HG02938 (cell line): ENCODE measurements at regions not wholly inside any gene's neighbourhood (a gene's known extent, or its start where the extent isn't known, plus 50 kb on each side); places are given as distances from the start of the nearest gene placed in this dataset.

Experiments used
- ATAC-seq: cut with Tn5 transposase; IDR thresholded peaks from one replicate; pipeline ENCODE4 v1.9.1; 2021; ENCODE audit warnings: mild to moderate bottlenecking, moderate library complexity; ENCODE audit not compliant: unreplicated experiment

GRCh38 chr9:86545090-86545489 lies 190.9 kb upstream of the TUT7 start:
- no peak for ATAC-seq

- no peak for ATAC-seq
Observed at GRCh38 chr9:86541014-86541570, 186.9 kb upstream of the TUT7 start.

GRCh38 chr9:86535406-86535915 lies 181.3 kb upstream of the TUT7 start:
- no peak for ATAC-seq

GRCh38 chr9:86534572-86535258 lies 180.5 kb upstream of the TUT7 start:
- no peak for ATAC-seq

- ATAC-seq: no peak
Observed at GRCh38 chr9:86531971-86532640, 177.9 kb upstream of the TUT7 start.

GRCh38 chr9:86531273-86531970 lies 177.2 kb upstream of the TUT7 start:
- no peak for ATAC-seq

GRCh38 chr9:86529496-86530275 lies 175.5 kb upstream of the TUT7 start:
- ATAC-seq: no peak

GRCh38 chr9:86526021-86526420 lies 171.8 kb upstream of the TUT7 start:
- ATAC-seq: no peak

- ATAC-seq: no peak
Observed at GRCh38 chr9:86525182-86525581, 171.0 kb upstream of the TUT7 start.

GRCh38 chr9:86521977-86522376 lies 167.8 kb upstream of the TUT7 start:
- ATAC-seq: no peak

- no peak for ATAC-seq
Observed at GRCh38 chr9:86521322-86521721, 167.1 kb upstream of the TUT7 start.

- no peak for ATAC-seq
Observed at GRCh38 chr9:86519066-86519615, 164.9 kb upstream of the TUT7 start.

GRCh38 chr9:86517475-86517874 lies 163.3 kb upstream of the TUT7 start:
- ATAC-seq: no peak

GRCh38 chr9:86516564-86516963 lies 162.4 kb upstream of the TUT7 start:
- ATAC-seq: no peak

- no peak for ATAC-seq
Observed at GRCh38 chr9:86515221-86515620, 161.0 kb upstream of the TUT7 start.

- ATAC-seq: no peak
Observed at GRCh38 chr9:86513429-86513828, 159.2 kb upstream of the TUT7 start.

GRCh38 chr9:86512929-86513328 lies 158.7 kb upstream of the TUT7 start:
- ATAC-seq: no peak

GRCh38 chr9:86511614-86512360 lies 157.6 kb upstream of the TUT7 start:
- ATAC-seq: no peak

GRCh38 chr9:86508208-86508903 lies 154.1 kb upstream of the TUT7 start:
- no peak for ATAC-seq
